CD8-positive, alpha-beta memory T cell (primary cell): ENCODE measurements at regions not wholly inside any gene's neighbourhood (a gene's known extent, or its start where the extent isn't known, plus 50 kb on each side); places are given as distances from the start of the nearest gene placed in this dataset.

Experiments
- CTCF ChIA-PET: fragments of 350-600 bp; sonication (Branson Sonifier 250); formaldehyde crosslinking; loops from one replicate; lab custom pipeline; 2021; ENCODE audit warnings: antibody characterized with exemption; lab: Charles Lee
- POLR2A ChIA-PET: fragments of 350-600 bp; sonication (Branson Sonifier 250); formaldehyde crosslinking; loops from one replicate; lab custom pipeline; 2021; ENCODE audit warnings: antibody characterized with exemption; lab: Charles Lee
- DNase-seq, 5 donors: peaks; one replicate each; pipeline versions ENCODE4 v3.0.0 to v3.0.0-alpha.2; 2020 to 2022; ENCODE audit warnings: mixed read lengths in 1 of 5
- H3K27ac ChIP-seq: one replicate; pipeline ENCODE4 v1.7.0; 2013; ENCODE audit warnings: low read depth, mild to moderate bottlenecking, low read length, moderate library complexity
- H3K27me3 ChIP-seq: 2 replicates; pipeline ENCODE4 v1.7.0; 2013; ENCODE audit warnings: low read length, mild to moderate bottlenecking; ENCODE audit not compliant: insufficient read depth, poor library complexity, severe bottlenecking
- H3K36me3 ChIP-seq: 2 replicates; pipeline ENCODE4 v1.7.0; 2013; ENCODE audit warnings: mild to moderate bottlenecking, low read length, moderate library complexity; ENCODE audit not compliant: insufficient read depth
- H3K4me1 ChIP-seq: 2 replicates; pipeline ENCODE4 v1.7.0; 2013; ENCODE audit warnings: mild to moderate bottlenecking, low read length, moderate library complexity; ENCODE audit not compliant: insufficient read depth
- H3K4me3 ChIP-seq: 2 replicates; pipeline ENCODE4 v1.7.0; 2013; ENCODE audit warnings: mild to moderate bottlenecking, low read length
- H3K9me3 ChIP-seq: 2 replicates; pipeline ENCODE4 v1.7.0; 2013; ENCODE audit warnings: mild to moderate bottlenecking, low read length
- H3K27ac Mint-ChIP-seq, 8 donors: one replicate each; pipeline ENCODE4 v1.8.0; 2020 to 2021; ENCODE audit warnings: mixed read lengths in 8 of 8, mild to moderate bottlenecking in 6 of 8, inconsistent platforms in 3 of 8, moderate library complexity in 3 of 8
- H3K27me3 Mint-ChIP-seq, 2 donors: one replicate each; pipeline ENCODE4 v1.8.0; 2020 to 2021; ENCODE audit warnings: mixed read lengths in 2 of 2, mild to moderate bottlenecking in 1 of 2, moderate library complexity in 1 of 2
- H3K36me3 Mint-ChIP-seq, 3 donors: one replicate each; pipeline ENCODE4 v1.8.0; 2020 to 2021; ENCODE audit warnings: mixed read lengths in 3 of 3, inconsistent platforms in 1 of 3, mild to moderate bottlenecking in 1 of 3
- H3K4me1 Mint-ChIP-seq, 3 donors: one replicate each; pipeline ENCODE4 v1.8.0; 2020 to 2021; ENCODE audit warnings: mixed read lengths in 3 of 3, inconsistent platforms in 1 of 3, mild to moderate bottlenecking in 1 of 3
- H3K4me3 Mint-ChIP-seq, 7 donors: one replicate each; pipeline ENCODE4 v1.8.0; 2020 to 2021; ENCODE audit warnings: mixed read lengths in 7 of 7, mild to moderate bottlenecking in 6 of 7, moderate library complexity in 4 of 7, inconsistent platforms in 2 of 7
- H3K9me3 Mint-ChIP-seq, 5 donors: one replicate each; pipeline ENCODE4 v1.8.0; 2020 to 2022; ENCODE audit warnings: mixed read lengths in 5 of 5, mild to moderate bottlenecking in 3 of 5, moderate library complexity in 2 of 5, inconsistent platforms in 1 of 5

GRCh38 chr13:89097994-89098393 is 1426.8 kb downstream of the SLITRK5 start:
- ChIA-PET CTCF (no interaction called here), POLR2A (no interaction called here)
- no peaks in the 10 kb centered on the region for H3K27me3 Mint-ChIP-seq
- H3K4me3 Mint-ChIP-seq, result no peak overlapping the region
- no peaks in the 10 kb centered on the region for H3K4me1 ChIP-seq
- H3K4me3 ChIP-seq, result no peak overlapping the region
- H3K36me3 ChIP-seq, result no peaks in the 10 kb centered on the region
- H3K9me3 Mint-ChIP-seq, result peaks cover 0 to 10% (median 4%) of the 10 kb centered on the region in 5 donors
- no peak for DNase-seq
- no peak overlapping the region for H3K27ac ChIP-seq
- H3K36me3 Mint-ChIP-seq, result no peaks in the 10 kb centered on the region
- no peaks in the 10 kb centered on the region for H3K9me3 ChIP-seq
- H3K4me1 Mint-ChIP-seq, result peaks cover 2 to 4% (median 2%) of the 10 kb centered on the region in 3 donors
- no peak overlapping the region for H3K27ac Mint-ChIP-seq
- H3K27me3 ChIP-seq, result no peaks in the 10 kb centered on the region

GRCh38 chr13:89113744-89114143 is 1442.6 kb downstream of the SLITRK5 start:
- Histone ChIP-seq H3K9me3 (no peaks in the 10 kb centered on the region), H3K36me3 (no peaks in the 10 kb centered on the region), H3K27ac (no peak overlapping the region), H3K27me3 (no peaks in the 10 kb centered on the region), H3K4me3 (no peak overlapping the region), H3K4me1 (no peaks in the 10 kb centered on the region)
- CTCF ChIA-PET, result no interaction called here
- no peaks in the 10 kb centered on the region for H3K27me3 Mint-ChIP-seq
- H3K4me3 Mint-ChIP-seq, result no peak overlapping the region
- no peak for DNase-seq
- no peaks in the 10 kb centered on the region for H3K4me1 Mint-ChIP-seq
- peaks cover 0 to 23% (median 3%) of the 10 kb centered on the region in 5 donors for H3K9me3 Mint-ChIP-seq
- POLR2A ChIA-PET, result no interaction called here
- H3K27ac Mint-ChIP-seq, result no peak overlapping the region
- no peaks in the 10 kb centered on the region for H3K36me3 Mint-ChIP-seq

GRCh38 chr13:89115307-89115706 is 1444.1 kb downstream of the SLITRK5 start:
- Histone ChIP-seq H3K4me1 (no peaks in the 10 kb centered on the region), H3K36me3 (no peaks in the 10 kb centered on the region), H3K4me3 (no peak overlapping the region), H3K9me3 (no peaks in the 10 kb centered on the region), H3K27me3 (no peaks in the 10 kb centered on the region), H3K27ac (no peak overlapping the region)
- Mint-ChIP-seq H3K9me3 (peaks cover 3 to 19% (median 5%) of the 10 kb centered on the region in 5 donors), H3K4me3 (no peak overlapping the region), H3K36me3 (no peaks in the 10 kb centered on the region), H3K27me3 (no peaks in the 10 kb centered on the region), H3K4me1 (no peaks in the 10 kb centered on the region), H3K27ac (no peak overlapping the region)
- DNase-seq, result no peak
- CTCF ChIA-PET, result no interaction called here
- POLR2A ChIA-PET, result no interaction called here

- Mint-ChIP-seq H3K4me3 (no peak overlapping the region), H3K27ac (no peak overlapping the region), H3K36me3 (peaks cover 0 to 1% (median 0%) of the 10 kb centered on the region in 3 donors), H3K27me3 (no peaks in the 10 kb centered on the region), H3K4me1 (no peaks in the 10 kb centered on the region), H3K9me3 (peaks cover 0 to 6% (median 4%) of the 10 kb centered on the region in 5 donors)
- H3K9me3 ChIP-seq, result no peaks in the 10 kb centered on the region
- H3K27me3 ChIP-seq, result no peaks in the 10 kb centered on the region
- H3K4me1 ChIP-seq, result no peaks in the 10 kb centered on the region
- CTCF ChIA-PET, result no interaction called here
- no peak overlapping the region for H3K27ac ChIP-seq
- POLR2A ChIA-PET, result no interaction called here
- no peaks in the 10 kb centered on the region for H3K36me3 ChIP-seq
- H3K4me3 ChIP-seq, result no peak overlapping the region
- DNase-seq, result no peak
These were observed 1465.5 kb downstream of the SLITRK5 start for GRCh38 chr13:89136678-89137077.

GRCh38 chr13:89150362-89150761 is 1479.2 kb downstream of the SLITRK5 start:
- ChIA-PET CTCF (no interaction called here), POLR2A (no interaction called here)
- Mint-ChIP-seq H3K4me1 (no peaks in the 10 kb centered on the region), H3K27ac (no peak overlapping the region), H3K36me3 (no peaks in the 10 kb centered on the region), H3K4me3 (no peak overlapping the region), H3K27me3 (no peaks in the 10 kb centered on the region), H3K9me3 (peaks cover 1 to 42% (median 14%) of the 10 kb centered on the region in 5 donors)
- Histone ChIP-seq H3K36me3 (no peaks in the 10 kb centered on the region), H3K9me3 (no peaks in the 10 kb centered on the region), H3K4me1 (no peaks in the 10 kb centered on the region), H3K4me3 (no peak overlapping the region), H3K27ac (no peak overlapping the region), H3K27me3 (no peaks in the 10 kb centered on the region)
- no peak for DNase-seq

- H3K27me3 ChIP-seq, result no peaks in the 10 kb centered on the region
- H3K27ac Mint-ChIP-seq, result no peak overlapping the region
- no peaks in the 10 kb centered on the region for H3K4me1 Mint-ChIP-seq
- no peaks in the 10 kb centered on the region for H3K27me3 Mint-ChIP-seq
- no peaks in the 10 kb centered on the region for H3K9me3 ChIP-seq
- DNase-seq, result no peak
- H3K36me3 Mint-ChIP-seq, result no peaks in the 10 kb centered on the region
- ChIA-PET CTCF (no interaction called here), POLR2A (no interaction called here)
- no peak overlapping the region for H3K4me3 Mint-ChIP-seq
- no peaks in the 10 kb centered on the region for H3K4me1 ChIP-seq
- H3K36me3 ChIP-seq, result no peaks in the 10 kb centered on the region
- no peak overlapping the region for H3K27ac ChIP-seq
- peaks cover 1 to 30% (median 12%) of the 10 kb centered on the region in 5 donors for H3K9me3 Mint-ChIP-seq
- no peak overlapping the region for H3K4me3 ChIP-seq
These were observed 1482.8 kb downstream of the SLITRK5 start for GRCh38 chr13:89153941-89154340.

- ChIA-PET POLR2A (no interaction called here), CTCF (no interaction called here)
- Histone ChIP-seq H3K27me3 (no peaks in the 10 kb centered on the region), H3K4me3 (no peak overlapping the region), H3K27ac (no peak overlapping the region), H3K36me3 (no peaks in the 10 kb centered on the region), H3K9me3 (no peaks in the 10 kb centered on the region), H3K4me1 (no peaks in the 10 kb centered on the region)
- Mint-ChIP-seq H3K4me1 (no peaks in the 10 kb centered on the region), H3K9me3 (peaks cover 3 to 7% (median 4%) of the 10 kb centered on the region in 5 donors), H3K36me3 (no peaks in the 10 kb centered on the region), H3K27ac (no peak overlapping the region), H3K27me3 (no peaks in the 10 kb centered on the region), H3K4me3 (no peak overlapping the region)
- DNase-seq, result no peak
These were observed 1491.9 kb downstream of the SLITRK5 start for GRCh38 chr13:89163096-89163495.

- H3K9me3 Mint-ChIP-seq, result peaks cover 0 to 10% (median 6%) of the 10 kb centered on the region in 5 donors
These were observed 1494.5 kb downstream of the SLITRK5 start for GRCh38 chr13:89165685-89166084.

GRCh38 chr13:89169951-89170350 is 1498.8 kb downstream of the SLITRK5 start:
- DNase-seq, result no peak
- no peaks in the 10 kb centered on the region for H3K4me1 ChIP-seq
- no peaks in the 10 kb centered on the region for H3K27me3 ChIP-seq
- ChIA-PET POLR2A (no interaction called here), CTCF (no interaction called here)
- H3K9me3 Mint-ChIP-seq, result peaks cover 0 to 18% (median 2%) of the 10 kb centered on the region in 5 donors
- no peaks in the 10 kb centered on the region for H3K36me3 ChIP-seq
- H3K4me3 Mint-ChIP-seq, result no peak overlapping the region
- no peaks in the 10 kb centered on the region for H3K36me3 Mint-ChIP-seq
- H3K27ac Mint-ChIP-seq, result no peak overlapping the region
- no peak overlapping the region for H3K4me3 ChIP-seq
- H3K27me3 Mint-ChIP-seq, result no peaks in the 10 kb centered on the region
- H3K27ac ChIP-seq, result no peak overlapping the region
- H3K9me3 ChIP-seq, result no peaks in the 10 kb centered on the region
- H3K4me1 Mint-ChIP-seq, result no peaks in the 10 kb centered on the region

More at GRCh38 chr13:89165685-89166084, 1494.5 kb downstream of the SLITRK5 start:
- no peaks in the 10 kb centered on the region for H3K9me3 ChIP-seq
- Mint-ChIP-seq H3K4me3 (no peak overlapping the region), H3K27ac (no peak overlapping the region), H3K4me1 (no peaks in the 10 kb centered on the region), H3K36me3 (no peaks in the 10 kb centered on the region), H3K27me3 (no peaks in the 10 kb centered on the region)
- POLR2A ChIA-PET, result no interaction called here
- no peaks in the 10 kb centered on the region for H3K4me1 ChIP-seq
- no peaks in the 10 kb centered on the region for H3K27me3 ChIP-seq
- CTCF ChIA-PET, result no interaction called here
- no peak overlapping the region for H3K27ac ChIP-seq
- DNase-seq, result no peak
- H3K4me3 ChIP-seq, result no peak overlapping the region
- no peaks in the 10 kb centered on the region for H3K36me3 ChIP-seq
